ENCODE measurements at regions not wholly inside any gene's neighbourhood (a gene's known extent, or its start where the extent isn't known, plus 50 kb on each side); places are given as distances from the start of the nearest gene placed in this dataset.
A peak's percentile ranks its signal among the peaks of the same experiment; 100 is the strongest.
"Not testable (repeated sequence)": the region's sequence is repeated elsewhere in the genome, so short reads cannot be mapped to it uniquely, and the experiment has no call there.

GRCh38 chr15:21269673-21270072 lies 170.6 kb downstream of the POTEB3 start:
- peaks cover 7 to 12% (median 11%) of the 10 kb centered on the region in 3 donors for H3K27me3 Mint-ChIP-seq
- H3K4me3 Mint-ChIP-seq = not testable (repeated sequence)

GRCh38 chr15:21269121-21269520 lies 171.2 kb downstream of the POTEB3 start:
- ATAC-seq (ENCODE audit: low read depth in 2 of 2) (no peak), DNase-seq (no peak)
- Mint-ChIP-seq H3K36me3 (no peaks in the 10 kb centered on the region), H3K4me3 (no peak overlapping the region), H3K27ac (no peak overlapping the region), H3K4me1 (peaks cover 11 to 25% (median 19%) of the 10 kb centered on the region in 3 donors), H3K27me3 (peaks cover 7 to 12% (median 11%) of the 10 kb centered on the region in 3 donors), H3K9me3 (no peaks in the 10 kb centered on the region)

More at GRCh38 chr15:21269673-21270072, 170.6 kb downstream of the POTEB3 start:
- H3K4me1 Mint-ChIP-seq = peaks cover 11 to 25% (median 19%) of the 10 kb centered on the region in 3 donors
- DNase-seq; H3K27ac Mint-ChIP-seq; H3K36me3 Mint-ChIP-seq; ATAC-seq (ENCODE audit: low read depth in 2 of 2); H3K9me3 Mint-ChIP-seq: not testable (repeated sequence)

DNA sequence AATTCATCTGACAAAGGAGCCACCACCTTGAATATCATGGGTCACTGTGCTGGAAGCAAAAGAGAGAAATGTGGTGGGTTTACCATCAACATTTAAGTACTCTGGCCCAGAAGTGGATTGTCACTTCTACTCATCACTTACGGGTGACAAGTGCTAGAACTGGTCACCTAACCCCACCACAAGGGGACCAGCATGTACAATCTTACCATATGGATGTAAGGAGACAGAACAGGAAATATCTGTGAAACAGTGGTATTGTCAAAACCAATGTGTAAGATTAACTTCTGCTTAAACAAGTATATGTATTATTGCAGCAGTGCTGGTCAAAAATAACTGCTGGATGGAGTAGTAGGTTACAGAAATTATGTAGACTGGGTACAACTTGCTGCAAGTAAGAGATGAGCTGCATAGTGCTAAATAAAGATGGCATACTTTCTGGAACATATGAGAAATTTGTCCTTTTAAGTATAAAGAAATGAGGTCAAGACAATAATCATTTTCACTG lies 171.8 kb downstream of the POTEB3 start:
- ATAC-seq (ENCODE audit: low read depth in 2 of 2) = no peak
- H3K27me3 Mint-ChIP-seq = peaks cover 7 to 12% (median 11%) of the 10 kb centered on the region in 3 donors
- H3K9me3 Mint-ChIP-seq = no peaks in the 10 kb centered on the region
- no peak overlapping the region for H3K27ac Mint-ChIP-seq
- H3K4me3 Mint-ChIP-seq = no peak overlapping the region
- no peaks in the 10 kb centered on the region for H3K36me3 Mint-ChIP-seq
- DNase-seq = no peak
- H3K4me1 Mint-ChIP-seq = peaks cover 11 to 25% (median 19%) of the 10 kb centered on the region in 3 donors

- peaks cover 11 to 25% (median 19%) of the 10 kb centered on the region in 3 donors for H3K4me1 Mint-ChIP-seq
- no peak for ATAC-seq (ENCODE audit: low read depth in 2 of 2)
- H3K36me3 Mint-ChIP-seq = peaks cover 0 to 1% of the 10 kb centered on the region in 2 donors
- DNase-seq = no peak
- peaks cover 7 to 13% (median 13%) of the 10 kb centered on the region in 3 donors for H3K27me3 Mint-ChIP-seq
- H3K4me3 Mint-ChIP-seq = no peak overlapping the region
- H3K9me3 Mint-ChIP-seq = peaks cover 0 to under 1% (median 0%) of the 10 kb centered on the region in 7 donors
- no peak overlapping the region for H3K27ac Mint-ChIP-seq
These were observed 172.5 kb downstream of the POTEB3 start for GRCh38 chr15:21267671-21268395.

GRCh38 chr15:21267226-21267625 lies 173.1 kb downstream of the POTEB3 start:
- H3K4me1 Mint-ChIP-seq = peaks cover 11 to 20% (median 18%) of the 10 kb centered on the region in 3 donors
- H3K4me3 Mint-ChIP-seq = no peak overlapping the region
- H3K9me3 Mint-ChIP-seq = peaks cover 0 to 4% (median 4%) of the 10 kb centered on the region in 7 donors
- peaks cover 0 to 8% of the 10 kb centered on the region in 2 donors for H3K36me3 Mint-ChIP-seq
- H3K27me3 Mint-ChIP-seq = peaks cover 7 to 19% (median 19%) of the 10 kb centered on the region in 3 donors
- ATAC-seq (ENCODE audit: low read depth in 2 of 2) = peak in 1 of 2 donors; percentile 55
- no peak for DNase-seq
- H3K27ac Mint-ChIP-seq = no peak overlapping the region

DNA sequence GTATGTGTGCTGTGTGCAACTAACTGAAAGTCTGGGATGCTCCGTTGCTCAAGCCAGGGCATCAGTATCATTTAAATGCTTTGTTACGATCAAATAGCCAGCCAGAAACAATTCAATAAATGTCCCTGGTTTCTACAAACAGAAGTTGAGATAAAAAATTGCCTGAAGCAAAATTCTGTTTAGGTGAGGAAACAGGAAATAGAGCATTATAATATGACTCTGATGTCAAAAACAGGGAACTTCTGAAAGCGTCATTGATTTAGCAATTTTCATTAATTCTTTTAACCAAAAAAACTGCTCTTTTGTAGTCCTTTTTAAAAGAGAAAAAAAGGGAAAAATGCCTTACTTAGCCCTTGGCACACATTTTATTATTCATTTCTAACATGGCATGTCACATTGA lies 174.7 kb downstream of the POTEB3 start:
- H3K27me3 Mint-ChIP-seq = peaks cover 7 to 34% (median 31%) of the 10 kb centered on the region in 3 donors
- not testable (repeated sequence) for H3K9me3 Mint-ChIP-seq; DNase-seq; H3K4me3 Mint-ChIP-seq; H3K27ac Mint-ChIP-seq; ATAC-seq (ENCODE audit: low read depth in 2 of 2)
- H3K4me1 Mint-ChIP-seq = peaks cover 9 to 12% (median 11%) of the 10 kb centered on the region in 3 donors
- H3K36me3 Mint-ChIP-seq = peaks cover 0 to 18% of the 10 kb centered on the region in 2 donors

DNA sequence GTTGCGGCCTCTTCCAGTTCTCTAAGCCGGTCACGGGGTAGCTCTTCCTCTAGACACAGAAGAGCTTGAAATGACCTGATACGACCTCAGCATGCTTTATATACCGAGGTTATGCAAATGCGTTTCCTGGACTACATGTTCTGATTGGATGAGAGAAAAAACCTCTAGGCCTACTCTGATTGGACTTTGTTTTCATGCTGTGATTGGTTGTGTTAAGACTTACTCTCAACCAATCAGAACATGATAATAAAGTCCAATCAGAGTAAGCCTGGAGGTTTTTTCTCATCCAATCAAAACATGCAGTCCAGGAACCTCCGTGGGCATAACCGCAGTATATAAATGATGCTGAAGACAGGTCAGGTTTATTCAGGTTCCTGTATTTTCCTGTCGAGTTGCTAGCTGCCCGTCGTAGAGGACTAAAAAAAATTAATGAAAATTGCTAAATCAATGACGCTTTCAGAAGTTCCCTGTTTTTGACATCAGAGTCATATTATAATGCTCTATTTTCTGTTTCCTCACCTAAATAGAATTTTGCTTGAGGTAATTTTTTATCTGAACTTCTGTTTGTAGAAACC lies 177.4 kb downstream of the POTEB3 start:
- peaks cover 13 to 33% (median 21%) of the 10 kb centered on the region in 3 donors for H3K27me3 Mint-ChIP-seq
- no peak for ATAC-seq (ENCODE audit: low read depth in 2 of 2)
- DNase-seq = no peak

GRCh38 chr15:21261965-21262850 lies 178.1 kb downstream of the POTEB3 start:
- H3K27ac Mint-ChIP-seq = peak overlapping the region in 2 of 6 donors; percentile 4 to 6
- H3K9me3 Mint-ChIP-seq = peaks cover 0 to 4% (median 4%) of the 10 kb centered on the region in 7 donors
- peaks cover 0 to 9% (median 6%) of the 10 kb centered on the region in 3 donors for H3K4me1 Mint-ChIP-seq
- H3K4me3 Mint-ChIP-seq = no peak overlapping the region
- peaks cover 0 to 18% of the 10 kb centered on the region in 2 donors for H3K36me3 Mint-ChIP-seq
- DNase-seq (no peak), ATAC-seq (ENCODE audit: low read depth in 2 of 2) (no peak)
- H3K27me3 Mint-ChIP-seq = peaks cover 13 to 32% (median 20%) of the 10 kb centered on the region in 3 donors

More for the DNA sequence above, 177.4 kb downstream of the POTEB3 start:
- no peak overlapping the region for H3K4me3 Mint-ChIP-seq
- H3K36me3 Mint-ChIP-seq = peaks cover 0 to 18% of the 10 kb centered on the region in 2 donors
- peaks cover 3 to 12% (median 10%) of the 10 kb centered on the region in 3 donors for H3K4me1 Mint-ChIP-seq
- peaks cover 0 to 4% (median 4%) of the 10 kb centered on the region in 7 donors for H3K9me3 Mint-ChIP-seq
- peak overlapping the region in 1 of 6 donors; percentile 6 for H3K27ac Mint-ChIP-seq

DNA sequence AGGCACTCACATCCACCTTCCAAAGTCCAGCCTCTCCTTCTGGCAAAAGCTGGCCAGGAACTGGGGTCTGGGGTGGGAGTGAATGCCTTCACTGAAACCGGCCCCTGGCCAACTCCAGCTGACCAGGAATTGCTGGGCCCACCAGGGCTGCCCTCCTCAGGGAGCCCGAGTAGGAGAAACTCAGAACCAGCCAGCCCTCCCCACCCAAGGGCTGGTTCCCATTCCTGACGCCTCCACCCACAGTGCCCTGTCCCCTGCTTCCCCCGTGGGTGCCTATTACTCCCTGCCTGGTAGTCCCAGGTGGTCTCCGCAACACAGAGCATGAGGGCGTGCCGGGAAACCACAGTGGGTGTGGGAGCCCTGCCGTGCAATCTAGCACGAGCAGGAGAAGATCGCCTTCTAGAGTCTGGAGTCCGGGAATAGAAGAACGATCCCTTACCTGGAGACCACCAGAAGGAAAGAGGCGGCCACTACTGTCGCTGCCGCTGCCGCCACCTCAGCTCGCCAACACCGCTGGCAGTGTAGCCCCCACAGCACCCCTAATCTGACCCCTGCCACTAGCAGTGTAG lies 178.8 kb downstream of the POTEB3 start:
- Mint-ChIP-seq H3K36me3 (peaks cover 0 to 18% of the 10 kb centered on the region in 2 donors), H3K27me3 (peaks cover 13 to 32% (median 20%) of the 10 kb centered on the region in 3 donors), H3K27ac (no peak overlapping the region), H3K4me3 (no peak overlapping the region), H3K4me1 (peaks cover 0 to 6% (median 3%) of the 10 kb centered on the region in 3 donors), H3K9me3 (peaks cover 0 to 4% (median 4%) of the 10 kb centered on the region in 7 donors)
- ATAC-seq (ENCODE audit: low read depth in 2 of 2) = no peak
- no peak for DNase-seq

- Mint-ChIP-seq H3K4me1 (peaks cover 0 to 6% (median 3%) of the 10 kb centered on the region in 3 donors), H3K4me3 (no peak overlapping the region), H3K27ac (peak overlapping the region in 1 of 6 donors; percentile 26), H3K27me3 (peaks cover 13 to 32% (median 20%) of the 10 kb centered on the region in 3 donors), H3K9me3 (peaks cover 0 to 4% (median 4%) of the 10 kb centered on the region in 7 donors), H3K36me3 (peaks cover 0 to 18% of the 10 kb centered on the region in 2 donors)
- no peak for ATAC-seq (ENCODE audit: low read depth in 2 of 2)
- no peak for DNase-seq
These were observed 179.3 kb downstream of the POTEB3 start for GRCh38 chr15:21260966-21261395.

GRCh38 chr15:21258635-21259034 lies 181.7 kb downstream of the POTEB3 start:
- not testable (repeated sequence) for H3K4me3 Mint-ChIP-seq; H3K4me1 Mint-ChIP-seq; ATAC-seq (ENCODE audit: low read depth in 2 of 2); H3K9me3 Mint-ChIP-seq; H3K27ac Mint-ChIP-seq; DNase-seq
- H3K27me3 Mint-ChIP-seq = peaks cover 13 to 32% (median 20%) of the 10 kb centered on the region in 3 donors
- H3K36me3 Mint-ChIP-seq = peaks cover 0 to 18% of the 10 kb centered on the region in 2 donors

- H3K4me1 Mint-ChIP-seq; DNase-seq; H3K27me3 Mint-ChIP-seq; ATAC-seq (ENCODE audit: low read depth in 2 of 2); H3K27ac Mint-ChIP-seq; H3K9me3 Mint-ChIP-seq; H3K4me3 Mint-ChIP-seq; H3K36me3 Mint-ChIP-seq: not testable (repeated sequence)
These were observed 190.7 kb downstream of the POTEB3 start for GRCh38 chr15:21249508-21250019.
